Suprapubic skin (tissue), 4 donors: ENCODE measurements at regions not wholly inside any gene's neighbourhood (a gene's known extent, or its start where the extent isn't known, plus 50 kb on each side); places are given as distances from the start of the nearest gene placed in this dataset.

Experiments used
- DNase-seq, 2 donors: peaks; one replicate each; pipeline ENCODE4 v3.0.0-alpha.2; 2019; ENCODE audit warnings: low spot score in 2 of 2
- H3K27ac ChIP-seq: fragments of 200-600 bp; sonication (generic); one replicate; pipeline ENCODE4 v1.5.1; 2019
- H3K27me3 ChIP-seq: fragments of 200-600 bp; sonication (generic); one replicate; pipeline ENCODE4 v1.5.1; 2019
- H3K36me3 ChIP-seq: fragments of 200-600 bp; sonication (generic); one replicate; pipeline ENCODE4 v1.5.1; 2019
- H3K4me1 ChIP-seq: fragments of 200-600 bp; sonication (generic); one replicate; pipeline ENCODE4 v1.5.1; 2019
- H3K4me3 ChIP-seq: fragments of 200-600 bp; sonication (generic); one replicate; pipeline ENCODE4 v1.5.1; 2019; ENCODE audit warnings: mild to moderate bottlenecking
- H3K9me3 ChIP-seq: fragments of 200-600 bp; sonication (generic); one replicate; pipeline ENCODE4 v1.5.1; 2019
- EP300 ChIP-seq: sonication (generic); formaldehyde crosslinking; IDR thresholded peaks from one replicate; pipeline ENCODE4 v1.6.1; 2017; ENCODE audit warnings: antibody characterized with exemption
- POLR2A ChIP-seq, 2 donors: fragments of 450-650 bp; IDR thresholded peaks; one replicate each; pipeline ENCODE4 v1.6.1; 2017; ENCODE audit warnings: antibody characterized with exemption in 2 of 2, mild to moderate bottlenecking in 2 of 2, moderate library complexity in 2 of 2
- POLR2AphosphoS5 ChIP-seq, 3 donors: sonication (generic); formaldehyde crosslinking; IDR thresholded peaks; one replicate each; pipeline ENCODE4 v1.6.1; 2017; ENCODE audit warnings: antibody characterized with exemption in 3 of 3
- WGBS: methylation state at CpG from one replicate; pipeline ENCODE4 v1.1.5; 2018; 5-methylcytosine and 5-hydroxymethylcytosine counted together
- TF ChIP-seq, protein P1 (sequence below), 2 donors: fragments of 200-600 bp in 1 of 2; fragments of 450-650 bp in 1 of 2; sonication (generic) in 1 of 2; IDR thresholded peaks; one replicate each; pipeline ENCODE4 v1.5.1; 2016 to 2019; ENCODE audit warnings: antibody characterized with exemption in 2 of 2, mild to moderate bottlenecking in 1 of 2, moderate library complexity in 1 of 2

DNA sequence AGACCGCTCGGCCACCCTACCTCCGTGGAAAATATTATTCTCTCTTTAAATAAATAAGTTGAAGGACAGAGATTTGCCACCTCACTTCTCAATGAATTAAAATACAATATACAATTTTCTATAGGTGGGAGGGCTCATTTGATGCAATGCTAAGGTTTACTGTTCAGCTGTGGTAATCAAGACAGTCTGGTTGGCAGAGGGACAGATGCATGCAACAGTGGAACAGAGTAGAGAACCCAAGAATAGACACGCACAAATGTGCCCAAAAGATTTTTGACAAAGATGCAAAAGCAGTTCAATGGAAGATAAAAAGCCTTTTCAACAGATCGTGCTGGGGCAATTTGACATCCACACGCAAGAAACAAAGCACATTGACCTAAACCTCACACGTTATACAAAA, 145.2 kb downstream of the CEBPB start:
- no peak for DNase-seq
- peak overlapping the region; percentile 10 for H3K27ac ChIP-seq
- WGBS: 69% methylated on average over 7 of the region's 7 CpGs
- H3K27me3 ChIP-seq: no peaks in the 10 kb centered on the region
- no peaks in the 10 kb centered on the region for H3K9me3 ChIP-seq
- TF ChIP-seq EP300 (no peak), POLR2AphosphoS5 (IDR thresholded peaks at IDR 0.05) (no peak), POLR2A (IDR thresholded peaks at IDR 0.05) (no peak)
- TF ChIP-seq, protein P1, sequence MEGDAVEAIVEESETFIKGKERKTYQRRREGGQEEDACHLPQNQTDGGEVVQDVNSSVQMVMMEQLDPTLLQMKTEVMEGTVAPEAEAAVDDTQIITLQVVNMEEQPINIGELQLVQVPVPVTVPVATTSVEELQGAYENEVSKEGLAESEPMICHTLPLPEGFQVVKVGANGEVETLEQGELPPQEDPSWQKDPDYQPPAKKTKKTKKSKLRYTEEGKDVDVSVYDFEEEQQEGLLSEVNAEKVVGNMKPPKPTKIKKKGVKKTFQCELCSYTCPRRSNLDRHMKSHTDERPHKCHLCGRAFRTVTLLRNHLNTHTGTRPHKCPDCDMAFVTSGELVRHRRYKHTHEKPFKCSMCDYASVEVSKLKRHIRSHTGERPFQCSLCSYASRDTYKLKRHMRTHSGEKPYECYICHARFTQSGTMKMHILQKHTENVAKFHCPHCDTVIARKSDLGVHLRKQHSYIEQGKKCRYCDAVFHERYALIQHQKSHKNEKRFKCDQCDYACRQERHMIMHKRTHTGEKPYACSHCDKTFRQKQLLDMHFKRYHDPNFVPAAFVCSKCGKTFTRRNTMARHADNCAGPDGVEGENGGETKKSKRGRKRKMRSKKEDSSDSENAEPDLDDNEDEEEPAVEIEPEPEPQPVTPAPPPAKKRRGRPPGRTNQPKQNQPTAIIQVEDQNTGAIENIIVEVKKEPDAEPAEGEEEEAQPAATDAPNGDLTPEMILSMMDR (IDR thresholded peaks at IDR 0.05): no peak
- peaks cover 57% of the 10 kb centered on the region for H3K4me1 ChIP-seq
- no peak overlapping the region for H3K4me3 ChIP-seq
- no peaks in the 10 kb centered on the region for H3K36me3 ChIP-seq

DNA sequence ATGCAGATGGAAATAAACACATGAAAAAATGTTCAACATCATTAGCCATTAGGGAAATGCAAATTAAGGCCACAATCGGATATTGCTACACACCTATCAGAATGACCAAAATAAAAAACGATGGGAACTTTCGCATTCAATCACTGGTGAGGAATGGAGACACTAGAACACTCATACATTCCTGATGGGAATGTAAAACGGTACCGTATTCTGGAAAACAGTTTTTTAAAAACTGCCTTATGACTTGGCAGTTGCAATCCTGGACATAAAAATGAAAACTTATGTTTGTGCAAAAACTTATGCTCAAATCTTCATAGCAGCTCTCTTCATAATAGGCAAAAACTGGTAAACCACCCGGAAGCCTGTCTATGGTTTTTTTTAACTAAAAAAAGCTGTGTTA, 146.0 kb downstream of the CEBPB start:
- Histone ChIP-seq H3K9me3 (no peaks in the 10 kb centered on the region), H3K27ac (no peak overlapping the region), H3K36me3 (no peaks in the 10 kb centered on the region), H3K4me3 (no peak overlapping the region), H3K27me3 (no peaks in the 10 kb centered on the region), H3K4me1 (peaks cover 49% of the 10 kb centered on the region)
- 49% methylated on average over 6 of the region's 6 CpGs for WGBS
- no peak for DNase-seq
- TF ChIP-seq, protein P1 (IDR thresholded peaks at IDR 0.05): no peak
- TF ChIP-seq POLR2AphosphoS5 (IDR thresholded peaks at IDR 0.05): no peak
- no peak for TF ChIP-seq POLR2A (IDR thresholded peaks at IDR 0.05)
- no peak for TF ChIP-seq EP300

DNA sequence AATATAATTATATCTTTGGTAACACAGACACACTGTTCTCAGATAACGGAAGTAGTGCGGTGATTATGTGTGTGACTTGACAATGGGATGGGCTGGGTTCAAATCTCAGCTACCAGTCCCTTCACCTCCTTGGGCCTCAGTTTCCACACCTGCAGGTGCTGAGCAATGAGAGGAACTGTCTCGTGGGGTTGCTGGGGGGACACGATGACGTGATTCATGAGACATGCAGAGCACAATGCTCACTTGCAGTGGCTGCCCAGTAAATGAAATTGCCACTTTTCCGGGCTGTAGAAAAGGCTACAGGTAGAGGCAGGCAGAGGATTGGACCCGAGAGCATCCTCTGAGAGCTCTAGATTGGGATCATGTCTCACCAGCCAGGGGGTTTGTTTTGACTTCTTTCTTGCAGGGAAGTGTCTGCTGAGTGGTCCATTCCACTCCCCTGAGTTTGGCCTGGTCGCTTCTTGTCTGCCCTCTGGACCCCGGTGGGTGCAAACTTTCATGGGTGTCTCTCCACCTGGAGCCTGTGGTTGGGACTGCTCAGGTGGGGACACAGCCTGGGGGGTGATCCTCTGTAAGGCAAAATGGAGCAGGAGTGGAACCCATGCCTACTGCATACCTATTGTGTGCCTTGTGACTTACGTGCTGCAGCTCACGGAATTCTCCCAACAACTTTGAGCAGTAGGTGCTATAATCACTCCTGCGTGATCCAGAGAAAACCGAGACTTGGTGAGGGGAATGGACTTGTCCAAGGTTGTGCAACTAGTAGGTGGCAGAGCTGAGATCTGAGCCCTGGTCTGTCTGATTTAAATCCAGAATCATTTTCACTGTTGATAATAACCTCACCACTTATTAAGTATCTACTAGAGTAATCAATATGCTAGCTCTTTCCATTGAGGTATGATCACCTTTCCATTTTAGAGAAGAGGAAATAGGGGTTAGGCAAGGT, 147.2 kb downstream of the CEBPB start:
- 93% methylated on average over 13 of the region's 13 CpGs for WGBS
- Histone ChIP-seq H3K4me3 (no peak overlapping the region), H3K36me3 (no peaks in the 10 kb centered on the region), H3K27ac (peak overlapping the region; percentile 82), H3K9me3 (no peaks in the 10 kb centered on the region), H3K4me1 (peaks cover 40% of the 10 kb centered on the region), H3K27me3 (no peaks in the 10 kb centered on the region)
- no peak for TF ChIP-seq EP300
- TF ChIP-seq POLR2A (IDR thresholded peaks at IDR 0.05): no peak
- no peak for TF ChIP-seq POLR2AphosphoS5 (IDR thresholded peaks at IDR 0.05)
- TF ChIP-seq, protein P1 (IDR thresholded peaks at IDR 0.05): no peak
- DNase-seq: no peak

DNA sequence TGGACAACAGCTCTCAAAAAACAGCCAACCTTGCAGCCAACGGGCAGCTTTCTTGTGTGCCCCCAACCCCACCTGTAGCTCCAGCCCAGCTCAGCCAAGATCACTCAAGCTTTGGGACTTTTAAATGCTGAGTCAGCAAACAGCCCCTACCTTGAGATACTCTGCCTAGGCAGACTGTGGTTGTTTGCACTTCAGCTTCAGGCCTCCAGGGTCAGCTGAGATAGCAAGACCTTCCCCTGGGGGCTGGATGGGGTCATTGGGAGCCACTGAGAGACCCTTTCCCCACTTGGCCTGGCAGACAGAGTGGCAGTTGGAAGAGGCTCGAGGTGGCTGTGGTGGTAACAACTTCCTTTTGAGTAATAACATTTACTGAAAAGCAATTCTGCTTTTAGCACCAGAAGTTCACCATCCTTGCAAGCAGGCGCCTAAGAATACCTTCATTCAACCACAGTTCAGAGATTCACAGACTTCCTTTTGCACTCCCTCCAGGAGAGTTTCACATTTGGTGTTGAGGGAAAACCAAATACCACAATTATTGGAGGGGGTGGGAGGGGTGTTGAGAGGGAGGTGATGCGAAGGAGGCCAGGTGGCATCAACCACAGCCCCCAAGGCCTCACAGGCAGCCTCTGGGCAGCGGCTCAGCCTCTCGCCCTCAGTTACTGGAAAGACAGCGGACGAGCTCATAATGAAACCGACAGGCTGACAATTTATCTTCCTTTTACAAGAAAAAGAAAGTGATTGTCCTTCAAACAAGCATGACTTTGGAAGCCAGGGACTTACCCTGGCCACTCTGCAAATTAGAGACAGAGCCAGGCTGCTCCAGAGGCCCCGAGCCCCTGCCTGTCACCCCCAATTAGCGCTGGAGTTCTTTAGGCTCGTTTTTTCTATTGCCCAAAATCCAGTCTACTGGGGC, 148.1 kb downstream of the CEBPB start:
- no peak for DNase-seq
- Histone ChIP-seq H3K27me3 (no peaks in the 10 kb centered on the region), H3K4me1 (peaks cover 34% of the 10 kb centered on the region), H3K27ac (peak overlapping the region; percentile 82), H3K4me3 (peak overlapping the region; percentile 2), H3K9me3 (no peaks in the 10 kb centered on the region), H3K36me3 (no peaks in the 10 kb centered on the region)
- TF ChIP-seq EP300 (no peak), POLR2AphosphoS5 (IDR thresholded peaks at IDR 0.05) (no peak), POLR2A (IDR thresholded peaks at IDR 0.05) (no peak)
- TF ChIP-seq, protein P1 (IDR thresholded peaks at IDR 0.05): no peak
- 54% methylated on average over 12 of the region's 12 CpGs for WGBS

DNA sequence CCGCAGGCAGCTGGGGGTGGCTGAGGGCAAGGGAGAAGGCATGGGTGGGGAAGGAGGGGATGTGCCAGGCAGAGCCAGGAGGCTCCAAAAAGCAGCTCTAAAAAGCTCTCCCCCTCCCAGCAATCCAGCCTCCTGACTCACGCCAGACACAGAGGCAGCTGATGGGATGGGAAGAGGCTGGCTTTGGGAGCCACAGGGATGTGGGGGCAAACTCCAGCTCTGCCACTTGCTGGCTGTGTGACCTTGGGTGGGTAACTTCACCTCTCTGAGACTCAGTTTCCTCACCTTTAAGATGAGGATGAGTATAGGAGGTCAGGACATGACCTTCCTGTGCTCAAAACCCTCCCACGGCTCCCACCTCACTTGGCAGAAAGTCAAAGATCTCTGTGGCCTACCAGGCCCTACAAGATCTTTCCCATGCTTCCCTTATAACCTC, 148.9 kb downstream of the CEBPB start:
- DNase-seq: no peak
- TF ChIP-seq EP300 (no peak), POLR2AphosphoS5 (IDR thresholded peaks at IDR 0.05) (no peak), POLR2A (IDR thresholded peaks at IDR 0.05) (no peak)
- TF ChIP-seq, protein P1 (IDR thresholded peaks at IDR 0.05): no peak
- H3K9me3 ChIP-seq: no peaks in the 10 kb centered on the region
- peaks cover 34% of the 10 kb centered on the region for H3K4me1 ChIP-seq
- H3K4me3 ChIP-seq: no peak overlapping the region
- H3K27me3 ChIP-seq: no peaks in the 10 kb centered on the region
- WGBS: 40% methylated on average over 3 of the region's 3 CpGs
- H3K27ac ChIP-seq: peak overlapping the region; percentile 82
- no peaks in the 10 kb centered on the region for H3K36me3 ChIP-seq
